ENCODE measurements at regions not wholly inside any gene's neighbourhood (a gene's known extent, or its start where the extent isn't known, plus 50 kb on each side); places are given as distances from the start of the nearest gene placed in this dataset.

GRCh38 chr18:32621034-32621433, 150.4 kb upstream of the GAREM1 start:
- no peak for DNase-seq

- DNase-seq = no peak
Measured at GRCh38 chr18:32618546-32618945, 147.9 kb upstream of the GAREM1 start.

GRCh38 chr18:32613821-32614220, 143.1 kb upstream of the GAREM1 start:
- no peak for DNase-seq

GRCh38 chr18:32612651-32613050, 142.0 kb upstream of the GAREM1 start:
- DNase-seq = no peak

GRCh38 chr18:32610176-32610575, 139.5 kb upstream of the GAREM1 start:
- no peak for DNase-seq

DNA sequence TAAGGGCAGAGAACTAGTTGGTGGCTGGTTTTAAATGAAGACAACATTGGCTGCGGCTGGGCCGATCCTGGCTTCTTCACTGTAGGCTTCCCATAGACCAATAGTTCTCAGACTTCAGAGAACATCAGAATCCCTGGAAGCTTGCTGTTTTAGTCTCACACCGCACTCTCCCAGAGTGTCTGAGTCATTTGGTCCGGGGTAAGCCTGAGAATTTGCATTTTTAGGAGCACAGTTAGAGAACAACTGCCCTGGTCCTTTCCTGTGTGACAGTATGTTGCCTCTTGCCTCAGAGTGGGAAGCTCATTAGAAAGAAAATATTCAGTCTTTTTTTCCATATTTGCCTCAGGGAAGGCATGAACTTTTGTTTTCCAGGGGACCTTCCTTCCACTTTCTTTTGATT, 137.1 kb upstream of the GAREM1 start:
- DNase-seq = no peak

GRCh38 chr18:32598144-32598543, 127.5 kb upstream of the GAREM1 start:
- no peak for DNase-seq

GRCh38 chr18:32596501-32596900, 125.8 kb upstream of the GAREM1 start:
- DNase-seq = no peak

DNA sequence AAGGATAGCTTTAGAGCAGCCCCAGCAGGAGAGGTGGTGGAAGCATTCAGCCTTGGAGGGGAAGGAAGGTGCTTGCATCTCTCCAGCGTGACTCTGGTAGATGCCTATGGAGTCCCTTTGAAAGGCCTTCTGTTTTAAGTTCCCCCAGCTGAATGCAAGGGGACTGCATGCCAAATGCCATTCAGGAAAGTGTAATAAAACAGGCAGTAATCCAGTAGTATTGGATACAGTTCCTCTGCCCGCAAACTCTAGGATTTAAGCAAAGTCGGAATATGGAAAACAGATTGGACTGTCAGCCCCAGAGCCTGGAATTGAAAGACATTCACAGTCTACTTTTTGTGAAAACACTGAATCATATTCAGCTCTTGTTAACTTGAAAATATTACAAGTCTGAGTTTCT, 125.2 kb upstream of the GAREM1 start:
- no peak for DNase-seq

- DNase-seq = no peak
Measured at GRCh38 chr18:32588191-32588590, 117.5 kb upstream of the GAREM1 start.

DNA sequence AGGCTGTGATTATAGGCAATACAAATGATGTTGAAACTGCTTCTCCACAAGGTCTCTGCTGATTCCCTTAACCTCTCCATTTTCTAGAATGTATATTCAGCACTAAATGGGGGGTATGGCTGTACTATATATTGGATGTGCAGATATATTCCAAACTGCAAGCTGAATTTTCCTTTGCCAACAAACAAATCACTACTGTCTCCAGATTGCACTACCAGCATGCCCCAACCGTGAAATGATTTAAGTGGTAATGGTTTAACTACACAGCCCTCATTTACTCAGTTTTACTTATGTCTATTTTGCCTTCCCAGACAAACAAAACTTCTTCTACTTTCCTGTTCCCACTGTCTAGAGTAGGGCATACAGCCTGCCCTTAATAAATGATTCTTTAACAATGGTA, 112.7 kb upstream of the GAREM1 start:
- DNase-seq = no peak

DNA sequence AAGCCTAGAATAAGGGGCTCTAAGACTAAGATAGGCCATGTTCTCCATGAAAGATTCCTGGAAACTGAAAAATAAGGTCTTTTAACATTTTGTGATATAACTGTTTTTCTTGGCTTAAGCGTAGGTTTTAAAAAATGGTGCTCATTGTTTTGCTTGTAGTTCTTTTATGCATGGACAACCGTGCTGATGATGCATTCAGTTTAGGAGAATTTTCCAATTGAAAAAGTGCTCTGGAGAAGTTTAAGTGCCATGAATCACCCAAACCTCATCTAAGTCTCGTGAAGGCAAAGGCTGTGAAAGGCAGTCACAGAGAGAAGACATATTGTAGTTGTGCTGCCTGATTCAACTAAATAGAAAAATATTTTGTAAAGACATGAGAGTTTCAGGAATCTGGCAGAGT, 111.8 kb upstream of the GAREM1 start:
- DNase-seq = no peak

DNA sequence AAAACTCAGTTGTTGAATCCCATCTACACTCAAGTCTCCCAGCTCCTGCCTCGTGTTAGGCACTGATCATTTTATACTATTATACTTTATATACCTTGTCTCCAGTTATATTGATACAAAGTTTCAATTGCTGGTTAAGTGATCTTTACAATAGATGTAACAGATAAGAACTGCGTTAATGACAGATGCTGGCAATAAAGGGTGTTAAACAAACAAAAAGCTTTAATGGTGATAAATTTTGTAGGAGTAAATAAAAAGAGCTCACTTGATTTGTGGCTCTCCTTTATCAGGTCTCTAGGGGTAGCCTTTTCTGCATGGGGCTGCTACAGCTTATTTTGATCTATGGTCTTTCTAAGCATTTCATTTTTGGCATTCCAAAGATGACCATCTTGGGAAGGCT, 106.9 kb upstream of the GAREM1 start:
- DNase-seq = no peak

DNA sequence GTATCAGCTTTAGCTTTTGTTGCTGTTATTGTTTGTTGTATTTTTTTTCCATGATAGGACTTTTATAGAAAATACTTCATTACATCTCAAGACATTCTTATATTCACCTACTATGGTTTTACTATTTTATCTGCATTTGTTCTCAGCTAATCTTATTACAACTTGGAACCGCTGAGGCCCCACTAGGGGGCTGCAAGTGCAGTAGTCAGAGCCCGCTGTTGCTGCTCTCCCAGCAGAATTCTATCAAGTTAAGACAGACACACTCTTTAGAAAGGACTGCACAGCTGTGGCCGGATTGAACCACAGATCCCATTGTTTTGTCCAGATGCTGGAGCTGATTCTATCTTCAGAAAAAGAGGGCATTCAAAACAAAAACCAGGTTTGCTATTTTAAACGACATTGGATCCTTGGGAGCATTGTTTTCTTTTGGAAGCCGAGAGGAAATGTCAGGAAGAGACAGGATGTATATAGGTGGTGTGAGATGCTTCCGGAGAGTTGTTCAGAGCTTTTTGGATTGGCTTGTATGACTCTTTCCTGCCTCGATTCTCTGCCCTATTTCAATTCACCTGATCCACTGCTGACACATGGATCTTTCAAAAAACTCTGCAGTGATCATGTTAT, 105.7 kb upstream of the GAREM1 start:
- DNase-seq = no peak

GRCh38 chr18:32566960-32567359, 96.3 kb upstream of the GAREM1 start:
- DNase-seq = no peak

DNA sequence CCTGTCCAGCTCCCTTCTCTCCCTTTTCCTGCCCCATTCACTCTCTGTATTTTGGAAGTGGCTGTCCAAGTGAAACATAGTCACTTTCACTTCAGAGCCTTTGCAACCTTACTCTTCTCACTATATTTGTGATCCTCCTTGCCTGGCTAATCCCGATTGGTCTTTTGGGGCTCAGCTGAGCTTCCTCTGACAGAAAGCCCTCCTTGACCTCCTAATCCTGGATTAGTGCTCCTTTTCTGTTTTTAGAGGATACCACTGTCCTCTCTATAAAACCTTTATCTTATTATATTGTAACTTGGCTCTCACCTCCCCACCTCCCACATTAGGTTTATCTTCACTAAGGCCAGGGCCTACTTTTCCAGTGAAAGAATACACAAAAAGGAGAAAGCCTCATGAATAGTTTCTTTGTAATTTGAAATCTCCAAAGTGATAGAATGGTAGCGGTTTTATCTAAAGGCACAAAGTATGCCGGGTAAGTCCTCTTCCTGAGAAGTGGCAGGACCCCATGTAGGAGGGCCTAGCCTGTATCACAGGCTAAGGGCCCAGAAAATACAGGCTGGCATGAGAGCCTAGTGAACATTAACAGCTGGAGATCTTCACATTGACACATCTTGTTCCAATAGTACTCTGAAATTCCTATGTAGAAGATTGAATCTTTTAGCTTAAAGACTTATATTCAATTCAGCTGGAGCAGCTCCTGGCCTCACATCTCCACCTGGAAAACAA, 83.1 kb upstream of the GAREM1 start:
- DNase-seq = no peak

- no peak for DNase-seq
Measured at GRCh38 chr18:32553174-32553573, 82.5 kb upstream of the GAREM1 start.

GRCh38 chr18:32552421-32553030, 81.8 kb upstream of the GAREM1 start:
- peak; percentile 3 to 21 (median 8) for DNase-seq

GRCh38 chr18:32550963-32551362, 80.3 kb upstream of the GAREM1 start:
- no peak for DNase-seq

GRCh38 chr18:32549248-32550110, 78.8 kb upstream of the GAREM1 start:
- no peak for DNase-seq

- no peak for DNase-seq
Measured at GRCh38 chr18:32548688-32549087, 78.0 kb upstream of the GAREM1 start.

GRCh38 chr18:32545631-32546030, 74.9 kb upstream of the GAREM1 start:
- DNase-seq = no peak

DNA sequence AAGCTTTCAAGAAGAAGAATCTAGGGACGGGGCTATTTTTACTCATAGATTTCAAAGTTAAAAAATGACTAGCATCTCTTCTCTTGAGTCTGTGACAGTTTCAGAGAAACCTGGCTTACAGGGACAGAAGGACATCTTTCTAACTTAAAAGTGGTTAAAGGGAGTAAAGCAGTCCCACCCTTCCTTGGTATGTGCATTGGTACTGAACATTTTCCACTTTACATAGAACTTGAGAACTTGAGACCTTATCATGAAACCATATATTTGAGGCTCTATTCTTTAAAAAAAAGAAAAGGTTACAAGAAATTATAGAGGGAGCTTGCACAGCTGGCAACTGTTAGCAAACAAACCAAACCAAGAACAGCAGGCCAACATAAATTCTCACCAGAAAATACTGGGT, 73.4 kb upstream of the GAREM1 start:
- no peak for DNase-seq

Data from activated CD4-positive, CD25-positive, alpha-beta regulatory T cell (primary cell).